ENCODE measurements at regions not wholly inside any gene's neighbourhood (a gene's known extent, or its start where the extent isn't known, plus 50 kb on each side); places are given as distances from the start of the nearest gene placed in this dataset.

GRCh38 chr15:31456354-31457060, 129.9 kb downstream of the KLF13 start:
- no peak for DNase-seq

- DNase-seq, result no peak
These were observed 130.5 kb downstream of the KLF13 start for GRCh38 chr15:31457161-31457560.

GRCh38 chr15:31457631-31458526, 131.2 kb downstream of the KLF13 start:
- DNase-seq, result no peak

- no peak for DNase-seq
These were observed 132.2 kb downstream of the KLF13 start for GRCh38 chr15:31458596-31459399.

- DNase-seq, result no peak
These were observed 132.7 kb downstream of the KLF13 start for GRCh38 chr15:31459400-31459748.

- no peak for DNase-seq
These were observed 134.7 kb downstream of the KLF13 start for GRCh38 chr15:31461375-31461774.

- no peak for DNase-seq
These were observed 135.4 kb downstream of the KLF13 start for GRCh38 chr15:31461911-31462480.

GRCh38 chr15:31463521-31464102, 137.0 kb downstream of the KLF13 start:
- no peak for DNase-seq

- DNase-seq, result no peak
These were observed 137.8 kb downstream of the KLF13 start for GRCh38 chr15:31464216-31465082.

- no peak for DNase-seq
These were observed 138.7 kb downstream of the KLF13 start for GRCh38 chr15:31465083-31465955.

GRCh38 chr15:31467361-31467760, 140.7 kb downstream of the KLF13 start:
- no peak for DNase-seq

GRCh38 chr15:31468911-31469785, 142.5 kb downstream of the KLF13 start:
- DNase-seq, result no peak

- DNase-seq, result no peak
These were observed 143.3 kb downstream of the KLF13 start for GRCh38 chr15:31469786-31470525.

GRCh38 chr15:31470756-31471155, 144.1 kb downstream of the KLF13 start:
- DNase-seq, result no peak

- no peak for DNase-seq
These were observed 145.2 kb downstream of the KLF13 start for GRCh38 chr15:31471731-31472430.

- DNase-seq, result peak; percentile 40
These were observed 146.2 kb downstream of the KLF13 start for GRCh38 chr15:31472636-31473384.

- no peak for DNase-seq
These were observed 146.9 kb downstream of the KLF13 start for GRCh38 chr15:31473385-31474058.

Data from RPMI8226 (cell line).